Ramos (cell line): ENCODE measurements at regions not wholly inside any gene's neighbourhood (a gene's known extent, or its start where the extent isn't known, plus 50 kb on each side); places are given as distances from the start of the nearest gene placed in this dataset.

ENCODE experiments used
- in situ Hi-C: fragments of 300-500 bp; cut with MboI; formaldehyde crosslinking; loops from one replicate; pipeline ENCODE4 v1.14.3; 2022; ENCODE audit warnings: low sequenced_read_pairs; ENCODE audit not compliant: unreplicated experiment

GRCh38 chr6:71507183-71507582, 218.6 kb downstream of the OGFRL1 start:
- in situ Hi-C loops = loop anchor here (25.0 kb wide), 1 partner anchor 95 kb away; no protein-coding TSS in a partner anchor

GRCh38 chr6:71509191-71510005, 220.8 kb downstream of the OGFRL1 start:
- in situ Hi-C loops = loop anchor here (25.0 kb wide), 1 partner anchor 97 kb away; no protein-coding TSS in a partner anchor

DNA sequence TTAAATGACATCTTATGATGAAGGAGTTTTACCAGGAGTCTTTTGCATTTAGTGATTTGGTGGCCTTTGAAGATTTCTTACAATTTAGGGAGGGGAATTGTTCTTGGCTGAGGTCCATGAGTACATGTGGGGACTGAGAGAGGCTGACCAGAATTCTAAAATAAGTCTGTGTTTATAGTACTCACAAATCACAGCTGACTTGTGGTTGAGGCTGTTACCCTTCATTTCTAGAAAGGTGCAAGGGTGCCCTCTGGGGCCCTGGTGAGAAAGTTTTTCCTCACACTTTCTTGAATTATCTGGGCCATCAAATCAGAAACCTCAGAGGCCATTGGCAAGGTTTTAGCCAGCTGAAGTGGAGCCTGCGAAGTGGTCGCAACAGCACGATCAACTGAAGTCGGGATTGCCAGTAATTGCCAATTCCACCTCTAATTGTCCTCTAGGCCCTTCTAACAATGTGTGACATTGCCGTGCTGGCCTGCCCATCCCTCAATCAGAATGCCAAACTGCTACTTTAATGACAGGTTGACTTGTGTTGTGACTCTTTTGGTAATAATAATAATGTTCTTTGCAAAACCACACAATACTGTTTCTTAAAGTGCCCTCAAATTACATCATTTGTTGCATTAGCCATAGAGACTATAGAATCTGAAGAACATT, 221.6 kb downstream of the OGFRL1 start:
- in situ Hi-C loops = loop anchor here (25.0 kb wide), 1 partner anchor 98 kb away; no protein-coding TSS in a partner anchor

- in situ Hi-C loops = loop anchor here (25.0 kb wide), 1 partner anchor 99 kb away; no protein-coding TSS in a partner anchor
These were observed 222.2 kb downstream of the OGFRL1 start for GRCh38 chr6:71510856-71511255.

GRCh38 chr6:71512256-71512655, 223.6 kb downstream of the OGFRL1 start:
- in situ Hi-C loops = loop anchor here (25.0 kb wide), 1 partner anchor 100 kb away; no protein-coding TSS in a partner anchor

DNA sequence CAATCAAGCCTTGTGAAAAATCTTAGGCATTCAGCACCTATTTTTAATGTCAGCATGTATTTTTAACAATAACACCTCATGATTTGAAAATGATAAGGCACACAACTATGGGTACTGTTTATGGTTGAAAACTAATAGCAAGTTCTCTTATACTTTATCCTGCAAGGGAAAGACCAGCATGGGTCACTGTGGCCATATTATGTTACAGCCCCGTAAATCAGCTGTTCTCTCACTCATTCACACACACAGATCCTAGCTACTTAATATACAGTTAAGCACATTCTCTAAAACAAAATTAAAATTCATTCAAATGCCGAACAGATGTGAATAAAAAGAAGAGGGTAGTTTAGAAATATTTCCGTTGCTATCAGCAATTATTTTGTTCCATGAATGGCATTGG, 224.4 kb downstream of the OGFRL1 start:
- in situ Hi-C loops = loop anchor here (25.0 kb wide), 1 partner anchor 101 kb away; no protein-coding TSS in a partner anchor

DNA sequence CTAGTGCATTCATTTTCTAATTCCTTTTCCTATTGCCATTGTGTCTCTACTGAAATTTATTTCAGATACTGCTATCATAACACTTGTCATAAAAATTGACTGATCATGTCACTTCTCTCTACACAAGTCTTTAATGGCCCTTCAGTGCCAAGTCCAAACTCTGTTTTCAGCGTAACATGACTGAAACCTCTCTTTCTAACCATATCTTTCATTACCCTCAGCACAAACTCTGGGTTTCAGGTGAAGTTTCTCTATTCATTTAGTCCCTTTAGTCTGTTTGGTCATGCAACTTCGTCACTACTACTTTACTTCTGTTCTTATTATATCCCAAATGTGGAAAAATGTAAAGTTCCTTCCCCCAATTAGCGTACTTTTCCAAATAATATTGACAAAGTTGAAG, 234.9 kb downstream of the OGFRL1 start:
- in situ Hi-C loops = loop anchor here (10.0 to 25.0 kb wide), 2 partner anchors 111 to 561 kb away; no protein-coding TSS in a partner anchor

DNA sequence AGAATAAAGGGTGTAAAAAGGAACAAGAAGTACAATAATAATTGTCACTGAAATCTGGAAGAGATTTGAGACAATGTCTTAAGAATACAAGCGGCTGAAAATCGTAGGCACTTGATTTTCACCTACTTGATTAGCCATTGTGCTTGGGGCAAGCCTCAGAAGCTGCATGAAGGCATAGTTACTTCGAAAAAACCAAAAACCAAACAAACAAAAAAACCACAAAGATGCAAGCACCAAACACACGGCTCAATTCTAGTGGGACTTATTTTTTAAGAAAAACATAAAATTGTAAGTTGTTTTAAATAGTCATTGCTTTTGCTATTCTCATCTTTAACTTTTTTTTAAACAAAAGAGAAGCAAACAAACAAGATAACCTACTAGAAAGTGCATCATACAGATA, 235.6 kb downstream of the OGFRL1 start:
- in situ Hi-C loops = loop anchor here (10.0 to 25.0 kb wide), 2 partner anchors 112 to 561 kb away; no protein-coding TSS in a partner anchor

DNA sequence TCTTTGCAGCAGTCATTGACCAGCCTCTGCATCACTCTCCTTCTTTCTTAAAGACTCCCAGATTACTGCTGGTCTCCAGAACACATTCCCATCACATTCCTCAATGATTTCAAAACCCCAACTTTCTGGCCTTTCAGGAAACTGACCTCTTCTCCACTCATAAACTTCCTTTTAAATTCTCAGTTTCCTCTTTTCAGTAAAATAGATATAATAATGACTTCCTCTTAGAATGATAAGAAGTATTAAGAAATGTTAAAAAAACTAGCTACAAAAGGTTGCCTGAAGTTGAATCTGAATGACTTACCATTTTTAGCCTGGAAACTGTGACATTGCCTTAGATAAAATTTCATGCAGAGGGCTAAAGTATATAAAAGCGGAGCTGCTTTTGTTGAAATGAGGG, 239.3 kb downstream of the OGFRL1 start:
- in situ Hi-C loops = loop anchor here (10.0 kb wide), 1 partner anchor 557 kb away; no protein-coding TSS in a partner anchor

- in situ Hi-C loops = loop anchor here (10.0 kb wide), 1 partner anchor 556 kb away; no protein-coding TSS in a partner anchor
These were observed 240.4 kb downstream of the OGFRL1 start for GRCh38 chr6:71529026-71529425.

DNA sequence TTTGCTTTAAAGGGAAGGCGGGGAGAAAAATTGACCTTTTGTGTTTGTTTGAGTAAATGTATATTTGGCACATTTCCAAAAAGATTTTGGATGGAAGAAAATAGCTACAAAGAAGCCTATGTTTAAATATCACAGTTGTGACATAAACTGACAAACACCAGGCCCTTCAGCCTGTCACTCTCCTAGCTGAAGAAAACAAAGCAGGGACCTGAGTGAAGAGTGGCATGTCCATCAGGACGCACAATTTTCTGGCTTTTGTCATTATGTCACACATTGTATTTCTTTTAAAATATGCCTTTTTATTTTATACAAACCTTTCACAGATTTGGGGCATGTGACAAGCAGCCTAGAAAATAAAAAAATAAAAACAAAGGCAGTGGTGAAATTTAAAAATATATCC, 241.2 kb downstream of the OGFRL1 start:
- in situ Hi-C loops = loop anchor here (10.0 kb wide), 1 partner anchor 555 kb away; no protein-coding TSS in a partner anchor

DNA sequence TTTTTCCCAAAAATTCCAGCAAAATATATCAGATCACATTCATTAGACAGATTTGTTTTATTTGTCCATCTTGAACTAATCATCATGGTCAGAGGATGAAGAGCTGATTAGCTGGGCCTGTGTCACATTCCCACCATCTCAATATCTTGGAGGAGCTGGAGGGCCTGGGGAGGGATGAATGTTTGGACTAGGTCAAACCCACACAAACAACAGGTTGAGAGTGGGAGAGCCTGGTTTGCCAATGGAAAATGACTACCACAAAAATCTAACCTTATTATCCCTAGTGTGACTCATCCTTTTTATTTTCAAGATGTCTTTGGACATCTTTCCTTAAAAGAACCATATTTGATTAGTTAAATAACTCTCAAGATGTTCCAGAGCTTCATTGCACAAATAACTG, 242.4 kb downstream of the OGFRL1 start:
- in situ Hi-C loops = no loop called here

- in situ Hi-C loops = no loop called here
These were observed 243.2 kb downstream of the OGFRL1 start for GRCh38 chr6:71531841-71532240.

DNA sequence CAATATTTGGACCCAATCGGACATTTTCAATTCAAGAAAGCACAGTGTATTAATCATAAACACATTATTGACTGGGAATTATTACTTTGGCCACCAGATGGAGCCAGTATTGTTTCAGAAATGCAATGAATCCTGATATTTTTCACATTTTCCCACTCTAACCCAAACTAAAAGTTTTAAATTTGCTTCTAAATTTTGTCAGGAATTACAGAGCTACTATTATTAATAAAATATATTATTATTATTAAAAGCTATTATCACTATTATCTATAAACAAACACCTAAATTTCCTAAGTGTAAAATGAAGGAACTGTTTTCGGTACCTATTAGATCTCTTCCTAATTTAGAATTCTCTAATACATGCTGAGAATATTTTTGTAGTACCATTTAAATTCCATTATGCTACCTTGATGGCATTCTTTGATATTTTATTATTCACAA, 245.3 kb downstream of the OGFRL1 start:
- in situ Hi-C loops = no loop called here

- in situ Hi-C loops = no loop called here
These were observed 246.3 kb downstream of the OGFRL1 start for GRCh38 chr6:71534921-71535320.

DNA sequence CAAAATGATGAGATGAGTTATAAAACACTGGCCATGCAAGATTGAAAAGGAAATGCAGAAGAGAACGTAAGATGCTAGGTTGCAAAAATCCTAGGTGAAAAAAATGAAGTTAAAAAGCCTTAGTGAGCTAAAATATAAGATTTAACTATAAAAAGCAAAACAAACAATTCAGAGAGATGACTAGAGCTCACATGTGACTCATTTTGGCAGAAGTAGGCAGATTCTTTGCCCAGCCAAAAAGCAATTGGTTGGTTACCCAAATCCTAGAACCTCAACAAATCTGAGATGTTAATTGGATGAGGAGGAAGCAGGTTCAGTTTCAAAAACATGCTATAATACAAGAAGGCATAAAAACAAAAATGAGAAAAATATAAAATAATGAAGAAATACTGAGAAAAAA, 249.1 kb downstream of the OGFRL1 start:
- in situ Hi-C loops = no loop called here

GRCh38 chr6:71544028-71544427, 255.4 kb downstream of the OGFRL1 start:
- in situ Hi-C loops = no loop called here

GRCh38 chr6:71544906-71545305, 256.3 kb downstream of the OGFRL1 start:
- in situ Hi-C loops = no loop called here

- in situ Hi-C loops = no loop called here
These were observed 257.3 kb downstream of the OGFRL1 start for GRCh38 chr6:71545905-71546304.

DNA sequence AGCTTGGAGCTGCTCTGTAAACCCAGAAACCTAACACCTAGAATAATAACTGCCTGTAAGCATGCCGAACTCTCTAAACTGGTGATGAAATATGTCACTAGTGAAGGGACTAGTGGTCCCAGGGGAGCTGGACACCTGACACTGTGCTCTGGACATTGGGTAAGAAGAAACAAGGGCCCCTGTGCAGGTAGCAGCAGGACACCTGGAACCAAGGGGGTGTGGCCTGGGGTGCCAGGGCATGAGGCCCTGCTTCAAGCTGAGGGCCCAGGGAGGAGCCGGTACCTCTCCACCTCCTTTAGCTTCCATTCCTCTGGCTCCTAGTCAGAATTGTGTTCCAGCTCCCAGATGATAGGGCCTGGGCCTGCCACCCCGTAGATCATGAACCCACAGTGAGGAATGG, 263.2 kb downstream of the OGFRL1 start:
- in situ Hi-C loops = no loop called here

DNA sequence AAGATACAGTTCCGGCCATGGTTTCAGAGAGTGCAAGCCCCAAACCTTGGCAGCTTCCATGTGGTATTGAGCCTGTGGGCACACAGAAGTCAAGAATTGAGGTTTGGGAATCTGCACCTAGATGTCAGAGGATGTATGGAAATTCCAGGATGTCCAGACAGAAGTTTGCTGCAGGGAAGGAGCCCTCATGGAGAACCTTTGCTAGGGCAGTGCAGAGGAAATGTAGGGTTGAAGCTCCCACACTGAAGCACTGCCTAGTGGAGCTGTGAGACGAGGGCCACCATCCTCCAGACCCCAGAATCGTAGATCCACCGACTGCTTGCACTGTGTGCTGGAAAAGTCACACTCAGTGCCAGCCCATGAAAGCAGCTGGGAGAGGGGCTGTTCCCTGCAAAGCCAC, 267.5 kb downstream of the OGFRL1 start:
- in situ Hi-C loops = no loop called here
